ENCODE measurements at regions not wholly inside any gene's neighbourhood (a gene's known extent, or its start where the extent isn't known, plus 50 kb on each side); places are given as distances from the start of the nearest gene placed in this dataset.

- Histone ChIP-seq H3K4me3 (no peak overlapping the region), H3F3A (replicated peaks; ENCODE audit: low read depth) (no peaks in the 10 kb centered on the region), H3K36me3 (ENCODE audit: insufficient read depth) (no peaks in the 10 kb centered on the region), H2AFZ (no peak overlapping the region), H3K27ac (ENCODE audit: low read depth) (no peak overlapping the region), H3K79me2 (replicated peaks; ENCODE audit: insufficient read depth) (no peaks in the 10 kb centered on the region), H3K9me2 (ENCODE audit: insufficient read depth) (no peaks in the 10 kb centered on the region), H3K27me3 (ENCODE audit: insufficient read depth) (no peaks in the 10 kb centered on the region), H3K4me1 (ENCODE audit: insufficient read depth) (no peaks in the 10 kb centered on the region; the same call in 1 of the 2 replicates), H3K4me2 (no peak overlapping the region), H4K20me1 (replicated peaks; ENCODE audit: insufficient read depth) (no peaks in the 10 kb centered on the region)
- no peak for TF ChIP-seq EZH2phosphoT487 (IDR thresholded peaks at IDR 0.05; ENCODE audit: unreplicated experiment)
- TF ChIP-seq ZNF114 (CRISPR knock-in tag; IDR thresholded peaks at IDR 0.05) = no peak
- no peak for TF ChIP-seq ZNF462 (CRISPR knock-in tag; IDR thresholded peaks at IDR 0.05)
- no peak for TF ChIP-seq EZH2 (IDR thresholded peaks at IDR 0.05; ENCODE audit: low read depth, unreplicated experiment)
- TF ChIP-seq NANOG (IDR thresholded peaks at IDR 0.05; ENCODE audit: borderline replicate concordance) = no peak
- ATAC-seq (no peak), DNase-seq (ENCODE audit: low spot score) (no peak)
- Mint-ChIP-seq H3K27ac (no peak overlapping the region), H3K4me3 (no peak overlapping the region), H3K36me3 (ENCODE audit: low read depth) (no peaks in the 10 kb centered on the region), H3K9me3 (no peaks in the 10 kb centered on the region), H3K4me1 (no peaks in the 10 kb centered on the region), H3K27me3 (ENCODE audit: insufficient read depth, low read depth, poor library complexity) (no peaks in the 10 kb centered on the region)
Observed at GRCh38 chr11:101187748-101188147, 58.1 kb upstream of the PGR start.

GRCh38 chr11:101185985-101186384 is 56.4 kb upstream of the PGR start:
- H3K36me3 ChIP-seq (ENCODE audit: insufficient read depth) = no peaks in the 10 kb centered on the region
- DNase-seq (ENCODE audit: low spot score) = no peak
- H3K9me2 ChIP-seq (ENCODE audit: insufficient read depth) = no peaks in the 10 kb centered on the region
- H3K79me2 ChIP-seq (replicated peaks; ENCODE audit: insufficient read depth) = no peaks in the 10 kb centered on the region
- TF ChIP-seq CREB1 (CRISPR knock-in tag; IDR thresholded peaks at IDR 0.05; ENCODE audit: low read depth) = no peak
- no peak for TF ChIP-seq EZH2 (IDR thresholded peaks at IDR 0.05; ENCODE audit: low read depth, unreplicated experiment)
- no peak for TF ChIP-seq REST (IDR thresholded peaks at IDR 0.05; ENCODE audit: unreplicated experiment)
- no peak for TF ChIP-seq ZNF331 (CRISPR knock-in tag; IDR thresholded peaks at IDR 0.05; ENCODE audit: low read depth)
- no peak for TF ChIP-seq ZNF114 (CRISPR knock-in tag; IDR thresholded peaks at IDR 0.05)
- no peaks in the 10 kb centered on the region for H3K4me1 ChIP-seq (ENCODE audit: insufficient read depth)
- no peak overlapping the region for H3K4me3 Mint-ChIP-seq
- H3K4me3 ChIP-seq = no peak overlapping the region
- H3K27ac Mint-ChIP-seq = no peak overlapping the region
- no peaks in the 10 kb centered on the region for H3K27me3 Mint-ChIP-seq (ENCODE audit: insufficient read depth, low read depth, poor library complexity)
- no peak overlapping the region for H2AFZ ChIP-seq
- no peaks in the 10 kb centered on the region for H3F3A ChIP-seq (replicated peaks; ENCODE audit: low read depth)
- ATAC-seq = no peak
- H3K4me1 Mint-ChIP-seq = no peaks in the 10 kb centered on the region
- no peaks in the 10 kb centered on the region for H4K20me1 ChIP-seq (replicated peaks; ENCODE audit: insufficient read depth)
- no peak overlapping the region for H3K4me2 ChIP-seq
- no peaks in the 10 kb centered on the region for H3K36me3 Mint-ChIP-seq (ENCODE audit: low read depth)
- no peak overlapping the region for H3K27ac ChIP-seq (ENCODE audit: low read depth)
- no peaks in the 10 kb centered on the region for H3K27me3 ChIP-seq (ENCODE audit: insufficient read depth)
- H3K9me3 Mint-ChIP-seq = no peaks in the 10 kb centered on the region

Measured in GM23338 (cell line).